ENCODE measurements at regions not wholly inside any gene's neighbourhood (a gene's known extent, or its start where the extent isn't known, plus 50 kb on each side); places are given as distances from the start of the nearest gene placed in this dataset.

DNA sequence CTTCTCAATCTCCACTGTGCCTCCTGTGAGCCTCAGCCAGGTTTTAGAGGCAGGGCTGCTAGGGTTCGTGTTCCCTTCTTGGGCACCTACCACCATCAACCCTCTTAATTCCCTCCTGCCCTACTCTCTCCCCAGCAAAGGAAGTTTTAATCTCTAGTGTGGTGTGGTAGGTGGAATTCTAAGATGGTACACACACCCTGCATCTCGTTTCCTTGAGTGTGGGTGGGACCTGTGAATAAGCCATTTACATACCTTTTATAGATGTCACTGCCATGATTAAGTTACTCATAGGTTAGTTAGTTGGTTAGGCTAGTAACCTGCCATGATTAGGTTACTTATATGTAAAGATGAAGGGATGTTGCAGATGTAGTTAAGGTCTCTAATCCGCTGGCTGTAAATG lies 114.8 kb upstream of the VRK1 start:
- TF ChIP-seq, protein P1, sequence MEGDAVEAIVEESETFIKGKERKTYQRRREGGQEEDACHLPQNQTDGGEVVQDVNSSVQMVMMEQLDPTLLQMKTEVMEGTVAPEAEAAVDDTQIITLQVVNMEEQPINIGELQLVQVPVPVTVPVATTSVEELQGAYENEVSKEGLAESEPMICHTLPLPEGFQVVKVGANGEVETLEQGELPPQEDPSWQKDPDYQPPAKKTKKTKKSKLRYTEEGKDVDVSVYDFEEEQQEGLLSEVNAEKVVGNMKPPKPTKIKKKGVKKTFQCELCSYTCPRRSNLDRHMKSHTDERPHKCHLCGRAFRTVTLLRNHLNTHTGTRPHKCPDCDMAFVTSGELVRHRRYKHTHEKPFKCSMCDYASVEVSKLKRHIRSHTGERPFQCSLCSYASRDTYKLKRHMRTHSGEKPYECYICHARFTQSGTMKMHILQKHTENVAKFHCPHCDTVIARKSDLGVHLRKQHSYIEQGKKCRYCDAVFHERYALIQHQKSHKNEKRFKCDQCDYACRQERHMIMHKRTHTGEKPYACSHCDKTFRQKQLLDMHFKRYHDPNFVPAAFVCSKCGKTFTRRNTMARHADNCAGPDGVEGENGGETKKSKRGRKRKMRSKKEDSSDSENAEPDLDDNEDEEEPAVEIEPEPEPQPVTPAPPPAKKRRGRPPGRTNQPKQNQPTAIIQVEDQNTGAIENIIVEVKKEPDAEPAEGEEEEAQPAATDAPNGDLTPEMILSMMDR (IDR thresholded peaks at IDR 0.05; ENCODE audit: low read depth, low read length, missing input control) = no peak
- no peak for TF ChIP-seq YY1 (IDR thresholded peaks at IDR 0.05)
- TF ChIP-seq GABPA (IDR thresholded peaks at IDR 0.05 in 1 of 2, conservative IDR thresholded peaks at IDR 0.05 in 1 of 2) = no peak
- TF ChIP-seq, protein P2, sequence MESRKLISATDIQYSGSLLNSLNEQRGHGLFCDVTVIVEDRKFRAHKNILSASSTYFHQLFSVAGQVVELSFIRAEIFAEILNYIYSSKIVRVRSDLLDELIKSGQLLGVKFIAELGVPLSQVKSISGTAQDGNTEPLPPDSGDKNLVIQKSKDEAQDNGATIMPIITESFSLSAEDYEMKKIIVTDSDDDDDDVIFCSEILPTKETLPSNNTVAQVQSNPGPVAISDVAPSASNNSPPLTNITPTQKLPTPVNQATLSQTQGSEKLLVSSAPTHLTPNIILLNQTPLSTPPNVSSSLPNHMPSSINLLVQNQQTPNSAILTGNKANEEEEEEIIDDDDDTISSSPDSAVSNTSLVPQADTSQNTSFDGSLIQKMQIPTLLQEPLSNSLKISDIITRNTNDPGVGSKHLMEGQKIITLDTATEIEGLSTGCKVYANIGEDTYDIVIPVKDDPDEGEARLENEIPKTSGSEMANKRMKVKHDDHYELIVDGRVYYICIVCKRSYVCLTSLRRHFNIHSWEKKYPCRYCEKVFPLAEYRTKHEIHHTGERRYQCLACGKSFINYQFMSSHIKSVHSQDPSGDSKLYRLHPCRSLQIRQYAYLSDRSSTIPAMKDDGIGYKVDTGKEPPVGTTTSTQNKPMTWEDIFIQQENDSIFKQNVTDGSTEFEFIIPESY (IDR thresholded peaks at IDR 0.05) = no peak
- no peak for TF ChIP-seq RAD21 (IDR thresholded peaks at IDR 0.05)
- TF ChIP-seq JUND (IDR thresholded peaks at IDR 0.05) = no peak
- TF ChIP-seq SP1 (IDR thresholded peaks at IDR 0.05) = no peak
- TF ChIP-seq, protein P3, sequence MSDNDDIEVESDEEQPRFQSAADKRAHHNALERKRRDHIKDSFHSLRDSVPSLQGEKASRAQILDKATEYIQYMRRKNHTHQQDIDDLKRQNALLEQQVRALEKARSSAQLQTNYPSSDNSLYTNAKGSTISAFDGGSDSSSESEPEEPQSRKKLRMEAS (IDR thresholded peaks at IDR 0.05) = no peak
- TF ChIP-seq TAF1 (conservative IDR thresholded peaks at IDR 0.05) = no peak
